Lung (tissue), 11 donors: ENCODE measurements at regions not wholly inside any gene's neighbourhood (a gene's known extent, or its start where the extent isn't known, plus 50 kb on each side); places are given as distances from the start of the nearest gene placed in this dataset.

Source experiments
- ATAC-seq: fragments of 200-7000 bp; cut with Tn5 transposase; one replicate; pipeline ENCODE4 v1.9.1; 2020; ENCODE audit warnings: moderate number of reproducible peaks; ENCODE audit not compliant: insufficient read depth, low FRiP score
- DNase-seq, 3 donors: peaks; one replicate each; pipeline ENCODE4 v3.0.0-alpha.2; 2013 to 2017
- H3K27ac ChIP-seq, 2 donors: one replicate each; pipeline ENCODE4 v1.5.1; 2013; ENCODE audit warnings: mild to moderate bottlenecking in 2 of 2, moderate library complexity in 2 of 2, control low read depth in 1 of 2, inconsistent platforms in 1 of 2, low read depth in 1 of 2, low read length in 1 of 2
- H3K27me3 ChIP-seq, 3 donors: one replicate each; pipeline ENCODE4 v1.5.1; 2013; ENCODE audit warnings: low read length in 2 of 3; ENCODE audit not compliant: control insufficient read depth in 3 of 3, insufficient read depth in 3 of 3
- H3K36me3 ChIP-seq, 4 donors: one replicate each; pipeline ENCODE4 v1.5.1; 2013; ENCODE audit warnings: low read length in 4 of 4, mild to moderate bottlenecking in 1 of 4, moderate library complexity in 1 of 4; ENCODE audit not compliant: control insufficient read depth in 4 of 4, insufficient read depth in 4 of 4
- H3K4me1 ChIP-seq, 5 donors: one replicate each; pipeline ENCODE4 v1.5.1; 2013; ENCODE audit warnings: low read length in 5 of 5, mild to moderate bottlenecking in 2 of 5, moderate library complexity in 1 of 5; ENCODE audit not compliant: control insufficient read depth in 5 of 5, insufficient read depth in 5 of 5
- H3K4me3 ChIP-seq: one replicate; pipeline ENCODE4 v1.5.1; 2013; ENCODE audit warnings: mild to moderate bottlenecking, control low read depth, moderate library complexity
- H3K9ac ChIP-seq, 2 donors: one replicate each; pipeline ENCODE4 v1.5.1; 2013; ENCODE audit warnings: low read length in 2 of 2, control low read depth in 1 of 2; ENCODE audit not compliant: insufficient read depth in 1 of 2
- H3K9me3 ChIP-seq, 4 donors: one replicate each; pipeline ENCODE4 v1.5.1; 2013; ENCODE audit warnings: low read length in 3 of 4, mild to moderate bottlenecking in 1 of 4, moderate library complexity in 1 of 4; ENCODE audit not compliant: control insufficient read depth in 4 of 4, insufficient read depth in 3 of 4
- WGBS, 2 donors: extraction: QIAGEN DNeasy Blood & Tissue Kit; methylation state at CpG; one replicate each; pipeline ENCODE4 v1.1.7; 2013; 5-methylcytosine and 5-hydroxymethylcytosine counted together
- TF ChIP-seq, protein P1 (sequence below): IDR thresholded peaks from 2 replicates; pipeline ENCODE4 v1.5.1; 2012; ENCODE audit warnings: mild to moderate bottlenecking; ENCODE audit errors: control extremely low read depth, extremely low read depth
- donor health status: control.
- donor health status: control.
- donor health status: Bipolar disorder and iron deficiency.
- donor health status: healthy.
- donor health status: DM: yes; HTN: yes; CAD: no.

DNA sequence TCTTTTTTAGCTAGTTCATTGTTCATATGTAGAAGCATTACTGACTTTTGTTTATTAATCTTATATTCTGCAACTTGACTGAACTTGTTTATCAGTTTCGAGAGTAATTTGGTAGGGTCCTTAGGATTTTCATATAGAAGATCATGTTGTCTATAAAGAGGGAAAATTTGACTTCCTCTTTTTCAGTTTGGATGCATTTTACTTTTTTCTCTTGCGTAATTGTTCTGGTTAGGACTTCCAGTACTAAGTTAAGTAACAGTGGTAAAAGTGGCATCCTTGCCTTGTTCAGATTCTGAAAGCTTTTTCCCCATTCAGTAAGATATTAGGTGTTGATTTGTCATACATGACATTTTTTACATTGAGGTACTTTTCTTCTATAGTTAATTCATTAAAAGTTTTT lies 726.0 kb downstream of the KCNJ3 start:
- Histone ChIP-seq H3K9ac (no peak overlapping the region), H3K27ac (no peak overlapping the region), H3K4me1 (no peaks in the 10 kb centered on the region), H3K36me3 (no peaks in the 10 kb centered on the region), H3K4me3 (no peak overlapping the region), H3K27me3 (no peaks in the 10 kb centered on the region), H3K9me3 (no peaks in the 10 kb centered on the region)
- ATAC-seq: no peak
- TF ChIP-seq, protein P1, sequence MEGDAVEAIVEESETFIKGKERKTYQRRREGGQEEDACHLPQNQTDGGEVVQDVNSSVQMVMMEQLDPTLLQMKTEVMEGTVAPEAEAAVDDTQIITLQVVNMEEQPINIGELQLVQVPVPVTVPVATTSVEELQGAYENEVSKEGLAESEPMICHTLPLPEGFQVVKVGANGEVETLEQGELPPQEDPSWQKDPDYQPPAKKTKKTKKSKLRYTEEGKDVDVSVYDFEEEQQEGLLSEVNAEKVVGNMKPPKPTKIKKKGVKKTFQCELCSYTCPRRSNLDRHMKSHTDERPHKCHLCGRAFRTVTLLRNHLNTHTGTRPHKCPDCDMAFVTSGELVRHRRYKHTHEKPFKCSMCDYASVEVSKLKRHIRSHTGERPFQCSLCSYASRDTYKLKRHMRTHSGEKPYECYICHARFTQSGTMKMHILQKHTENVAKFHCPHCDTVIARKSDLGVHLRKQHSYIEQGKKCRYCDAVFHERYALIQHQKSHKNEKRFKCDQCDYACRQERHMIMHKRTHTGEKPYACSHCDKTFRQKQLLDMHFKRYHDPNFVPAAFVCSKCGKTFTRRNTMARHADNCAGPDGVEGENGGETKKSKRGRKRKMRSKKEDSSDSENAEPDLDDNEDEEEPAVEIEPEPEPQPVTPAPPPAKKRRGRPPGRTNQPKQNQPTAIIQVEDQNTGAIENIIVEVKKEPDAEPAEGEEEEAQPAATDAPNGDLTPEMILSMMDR: no peak
- DNase-seq: no peak
- 54 to 74% methylated on average over 2 of the region's 2 CpGs for WGBS, 2 donors

DNA sequence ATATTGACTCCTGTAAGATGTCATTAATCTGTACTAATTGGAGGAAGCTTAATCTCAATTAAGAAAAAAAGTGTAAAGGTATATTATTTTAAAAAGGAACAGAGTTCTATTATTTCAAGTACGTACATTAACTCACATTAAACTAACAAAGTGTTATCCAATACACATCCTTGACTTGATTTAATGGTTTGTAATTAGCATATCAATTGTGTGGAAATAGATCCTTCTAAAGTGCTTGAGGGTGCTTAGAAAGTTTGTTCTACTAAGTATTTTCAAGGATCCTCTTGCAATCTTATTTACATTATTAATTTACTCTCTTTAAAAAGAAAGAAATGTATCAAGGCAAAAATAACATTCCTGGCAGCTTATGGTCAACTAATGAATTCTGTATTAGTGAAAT lies 720.3 kb downstream of the KCNJ3 start:
- Histone ChIP-seq H3K36me3 (no peaks in the 10 kb centered on the region), H3K4me3 (no peak overlapping the region), H3K9ac (no peak overlapping the region), H3K4me1 (no peaks in the 10 kb centered on the region), H3K9me3 (peaks cover 0 to 3% (median 0%) of the 10 kb centered on the region in 4 donors), H3K27me3 (no peaks in the 10 kb centered on the region), H3K27ac (no peak overlapping the region)
- TF ChIP-seq, protein P1: no peak
- WGBS, 2 donors: 67% methylated on average over 1 of the region's 1 CpG
- no peak for ATAC-seq
- no peak for DNase-seq

DNA sequence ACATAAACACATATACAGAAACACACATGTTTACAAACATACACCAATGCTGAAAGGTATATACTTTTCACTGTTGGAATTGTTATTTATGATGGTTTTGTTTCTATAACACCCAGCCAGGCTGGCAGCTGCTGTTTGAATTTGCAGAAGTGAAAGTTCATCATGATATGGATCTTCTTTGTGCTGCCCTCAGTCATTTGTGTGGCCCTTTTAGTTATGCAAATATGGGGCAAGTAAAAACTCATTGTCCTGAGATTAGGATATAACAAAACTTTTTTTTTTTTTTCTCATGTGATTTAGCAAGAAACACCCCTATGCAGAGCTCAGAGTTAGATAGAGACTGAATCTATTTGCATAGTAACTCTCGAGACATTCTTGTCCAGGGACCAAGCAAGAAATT lies 714.1 kb downstream of the KCNJ3 start:
- H3K9ac ChIP-seq: no peak overlapping the region
- ATAC-seq (no peak), DNase-seq (no peak)
- 73 to 90% methylated on average over 1 of the region's 1 CpG for WGBS, 2 donors
- H3K4me1 ChIP-seq: no peaks in the 10 kb centered on the region
- TF ChIP-seq, protein P1: no peak
- no peak overlapping the region for H3K4me3 ChIP-seq
- peaks cover 0 to 3% (median 0%) of the 10 kb centered on the region in 4 donors for H3K9me3 ChIP-seq
- no peaks in the 10 kb centered on the region for H3K27me3 ChIP-seq
- no peaks in the 10 kb centered on the region for H3K36me3 ChIP-seq
- no peak overlapping the region for H3K27ac ChIP-seq

DNA sequence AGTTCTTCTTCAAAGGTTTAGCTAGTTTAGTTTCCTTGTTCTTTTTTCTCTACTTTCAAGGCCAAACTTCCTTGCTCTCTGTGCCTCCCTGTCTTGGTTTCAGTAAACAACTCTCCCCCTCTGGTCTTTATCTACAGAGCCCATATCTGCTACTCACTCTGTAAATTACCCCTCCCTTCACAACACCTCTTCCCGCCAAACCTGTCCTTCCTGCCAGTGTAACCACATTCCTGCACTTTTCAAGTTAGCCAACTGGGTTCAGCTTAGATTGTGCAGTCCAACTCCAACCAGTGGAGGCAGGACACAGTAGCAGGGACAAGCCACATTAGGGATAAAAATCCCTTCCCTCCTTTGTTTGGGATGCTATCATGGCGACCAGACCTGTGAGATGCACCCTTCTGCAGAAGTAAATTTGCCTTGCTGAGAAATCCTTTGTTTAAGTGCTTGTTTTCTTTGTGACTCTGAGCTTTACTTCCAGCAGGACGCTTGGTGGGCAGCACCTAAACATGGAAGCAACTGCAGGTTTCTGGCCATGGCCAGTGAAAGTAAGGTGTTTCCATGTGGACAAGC lies 706.0 kb downstream of the KCNJ3 start:
- Histone ChIP-seq H3K9me3 (peaks cover 0 to 6% (median 2%) of the 10 kb centered on the region in 4 donors), H3K9ac (no peak overlapping the region), H3K36me3 (no peaks in the 10 kb centered on the region), H3K4me3 (no peak overlapping the region), H3K27me3 (no peaks in the 10 kb centered on the region), H3K27ac (no peak overlapping the region), H3K4me1 (no peaks in the 10 kb centered on the region)
- DNase-seq (no peak), ATAC-seq (no peak)
- WGBS, 2 donors: 84 to 88% methylated on average over 3 of the region's 3 CpGs
- TF ChIP-seq, protein P1: no peak
